ENCODE measurements at regions not wholly inside any gene's neighbourhood (a gene's known extent, or its start where the extent isn't known, plus 50 kb on each side); places are given as distances from the start of the nearest gene placed in this dataset.

DNA sequence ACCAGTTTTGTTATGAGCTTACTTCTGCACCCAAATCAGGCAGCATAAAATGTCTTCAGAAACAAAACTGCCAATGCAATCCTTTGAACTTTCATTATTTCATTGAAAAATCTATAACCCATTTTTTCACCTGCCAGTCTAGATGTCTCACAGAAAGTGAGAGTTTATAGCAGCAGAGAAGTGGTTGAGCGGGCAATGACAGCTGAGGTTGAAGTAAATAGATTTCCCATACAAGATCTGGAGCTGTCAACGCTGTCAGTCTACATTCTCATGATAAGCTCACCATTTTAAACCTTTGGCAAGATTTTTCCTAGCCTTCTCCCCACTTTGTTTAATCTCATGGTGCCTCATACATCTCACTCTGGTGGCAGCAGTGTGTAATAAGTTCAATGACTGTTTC is 1144.9 kb upstream of the PCDH9 start:
- Histone ChIP-seq H3K27me3 (ENCODE audit: low read depth) (no peaks in the 10 kb centered on the region), H3K9me3 (replicated peaks) (no peaks in the 10 kb centered on the region), H3K36me3 (no peaks in the 10 kb centered on the region), H3K4me1 (no peaks in the 10 kb centered on the region), H3K4me3 (no peak overlapping the region), H3K27ac (replicated peaks) (no peak overlapping the region)
- intact Hi-C loops (cut with micrococcal nuclease), result no loop called here
- TF ChIP-seq, protein P1, sequence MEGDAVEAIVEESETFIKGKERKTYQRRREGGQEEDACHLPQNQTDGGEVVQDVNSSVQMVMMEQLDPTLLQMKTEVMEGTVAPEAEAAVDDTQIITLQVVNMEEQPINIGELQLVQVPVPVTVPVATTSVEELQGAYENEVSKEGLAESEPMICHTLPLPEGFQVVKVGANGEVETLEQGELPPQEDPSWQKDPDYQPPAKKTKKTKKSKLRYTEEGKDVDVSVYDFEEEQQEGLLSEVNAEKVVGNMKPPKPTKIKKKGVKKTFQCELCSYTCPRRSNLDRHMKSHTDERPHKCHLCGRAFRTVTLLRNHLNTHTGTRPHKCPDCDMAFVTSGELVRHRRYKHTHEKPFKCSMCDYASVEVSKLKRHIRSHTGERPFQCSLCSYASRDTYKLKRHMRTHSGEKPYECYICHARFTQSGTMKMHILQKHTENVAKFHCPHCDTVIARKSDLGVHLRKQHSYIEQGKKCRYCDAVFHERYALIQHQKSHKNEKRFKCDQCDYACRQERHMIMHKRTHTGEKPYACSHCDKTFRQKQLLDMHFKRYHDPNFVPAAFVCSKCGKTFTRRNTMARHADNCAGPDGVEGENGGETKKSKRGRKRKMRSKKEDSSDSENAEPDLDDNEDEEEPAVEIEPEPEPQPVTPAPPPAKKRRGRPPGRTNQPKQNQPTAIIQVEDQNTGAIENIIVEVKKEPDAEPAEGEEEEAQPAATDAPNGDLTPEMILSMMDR (IDR thresholded peaks at IDR 0.05; ENCODE audit: borderline replicate concordance), result no peak
- no peak for DNase-seq

DNA sequence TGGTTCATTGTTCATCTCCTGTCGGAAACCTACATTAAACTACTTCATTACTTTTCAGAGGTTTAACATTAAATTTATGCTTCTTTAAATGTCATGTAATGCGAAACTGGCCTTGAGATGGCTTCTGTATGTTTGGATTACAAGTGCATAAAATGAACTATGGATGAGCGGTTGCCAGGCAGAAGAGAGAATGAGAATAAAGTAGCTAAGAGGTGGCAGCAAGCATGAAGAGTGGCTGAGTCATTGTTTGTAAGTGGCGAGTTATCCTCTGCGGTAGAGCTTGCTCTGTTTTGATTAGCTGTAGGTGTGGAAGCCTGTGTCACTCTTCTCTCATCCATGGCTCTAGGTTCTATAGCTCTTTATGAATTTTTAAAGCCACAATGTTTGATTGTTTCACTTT is 1139.6 kb upstream of the PCDH9 start:
- H3K4me1 ChIP-seq, result no peaks in the 10 kb centered on the region
- intact Hi-C loops (cut with micrococcal nuclease), result no loop called here
- H3K36me3 ChIP-seq, result no peaks in the 10 kb centered on the region
- no peaks in the 10 kb centered on the region for H3K9me3 ChIP-seq (replicated peaks)
- TF ChIP-seq, protein P1 (IDR thresholded peaks at IDR 0.05; ENCODE audit: borderline replicate concordance), result no peak
- H3K4me3 ChIP-seq, result no peak overlapping the region
- no peak for DNase-seq
- H3K27me3 ChIP-seq (ENCODE audit: low read depth), result no peaks in the 10 kb centered on the region
- no peak overlapping the region for H3K27ac ChIP-seq (replicated peaks)

- H3K4me1 ChIP-seq, result no peaks in the 10 kb centered on the region
- no peak overlapping the region for H3K27ac ChIP-seq (replicated peaks)
- no peaks in the 10 kb centered on the region for H3K36me3 ChIP-seq
- TF ChIP-seq, protein P1 (IDR thresholded peaks at IDR 0.05; ENCODE audit: borderline replicate concordance), result no peak
- no peaks in the 10 kb centered on the region for H3K27me3 ChIP-seq (ENCODE audit: low read depth)
- no peak for DNase-seq
- intact Hi-C loops (cut with micrococcal nuclease), result no loop called here
- no peaks in the 10 kb centered on the region for H3K9me3 ChIP-seq (replicated peaks)
- H3K4me3 ChIP-seq, result no peak overlapping the region
Measured at GRCh38 chr13:68368922-68369321, 1138.8 kb upstream of the PCDH9 start.

GRCh38 chr13:68359105-68359504 is 1129.0 kb upstream of the PCDH9 start:
- Histone ChIP-seq H3K9me3 (replicated peaks) (no peaks in the 10 kb centered on the region), H3K27me3 (ENCODE audit: low read depth) (no peaks in the 10 kb centered on the region), H3K4me3 (no peak overlapping the region), H3K36me3 (no peaks in the 10 kb centered on the region), H3K4me1 (no peaks in the 10 kb centered on the region), H3K27ac (replicated peaks) (no peak overlapping the region)
- intact Hi-C loops (cut with micrococcal nuclease), result no loop called here
- DNase-seq, result no peak
- TF ChIP-seq, protein P1 (IDR thresholded peaks at IDR 0.05; ENCODE audit: borderline replicate concordance), result no peak

DNA sequence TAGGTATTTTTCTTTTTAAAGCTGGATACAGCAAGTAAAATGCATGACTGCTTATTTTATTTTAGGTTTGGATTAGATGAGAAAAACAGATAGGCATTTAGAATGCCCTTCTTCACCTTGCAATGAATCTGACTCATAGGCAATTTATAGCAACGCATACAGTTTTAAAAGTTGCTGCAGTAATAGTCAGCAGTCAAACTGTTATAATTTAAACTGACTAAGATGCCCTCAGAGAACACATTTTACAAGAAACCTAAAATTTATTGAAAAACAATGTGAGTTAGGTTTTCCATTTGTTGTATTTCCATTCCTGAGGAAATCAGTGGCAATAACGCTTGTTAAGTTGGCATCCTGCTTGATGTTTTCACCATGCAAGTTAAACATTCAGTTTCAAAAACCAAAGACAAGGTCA is 1128.2 kb upstream of the PCDH9 start:
- DNase-seq, result no peak
- TF ChIP-seq, protein P1 (IDR thresholded peaks at IDR 0.05; ENCODE audit: borderline replicate concordance), result no peak
- Histone ChIP-seq H3K4me3 (no peak overlapping the region), H3K9me3 (replicated peaks) (no peaks in the 10 kb centered on the region), H3K36me3 (no peaks in the 10 kb centered on the region), H3K27ac (replicated peaks) (no peak overlapping the region), H3K4me1 (no peaks in the 10 kb centered on the region), H3K27me3 (ENCODE audit: low read depth) (no peaks in the 10 kb centered on the region)
- intact Hi-C loops (cut with micrococcal nuclease), result no loop called here

DNA sequence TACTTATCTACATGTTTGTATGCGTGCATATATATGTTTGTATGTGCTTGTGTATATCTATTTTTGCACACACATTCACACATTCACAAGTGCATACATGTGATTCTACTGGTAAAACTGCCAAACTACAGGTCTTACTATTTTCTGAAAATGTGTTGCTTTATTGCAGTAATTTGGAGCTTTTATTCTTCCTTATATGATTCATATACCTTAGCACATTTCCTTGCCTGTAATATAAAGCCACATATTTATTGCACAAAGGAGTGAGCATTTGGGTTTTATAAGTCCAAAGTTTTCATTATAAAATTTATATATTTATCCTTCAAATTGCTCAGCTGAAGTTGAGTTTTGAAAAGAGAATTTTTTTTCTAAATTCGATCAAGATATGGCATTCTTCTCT is 1120.4 kb upstream of the PCDH9 start:
- TF ChIP-seq, protein P1 (IDR thresholded peaks at IDR 0.05; ENCODE audit: borderline replicate concordance), result no peak
- H3K27ac ChIP-seq (replicated peaks), result no peak overlapping the region
- no peaks in the 10 kb centered on the region for H3K36me3 ChIP-seq
- H3K27me3 ChIP-seq (ENCODE audit: low read depth), result no peaks in the 10 kb centered on the region
- intact Hi-C loops (cut with micrococcal nuclease), result no loop called here
- no peaks in the 10 kb centered on the region for H3K4me1 ChIP-seq
- H3K4me3 ChIP-seq, result no peak overlapping the region
- no peaks in the 10 kb centered on the region for H3K9me3 ChIP-seq (replicated peaks)
- no peak for DNase-seq
